ENCODE measurements at regions not wholly inside any gene's neighbourhood (a gene's known extent, or its start where the extent isn't known, plus 50 kb on each side); places are given as distances from the start of the nearest gene placed in this dataset.

- TF ChIP-seq, protein P1, sequence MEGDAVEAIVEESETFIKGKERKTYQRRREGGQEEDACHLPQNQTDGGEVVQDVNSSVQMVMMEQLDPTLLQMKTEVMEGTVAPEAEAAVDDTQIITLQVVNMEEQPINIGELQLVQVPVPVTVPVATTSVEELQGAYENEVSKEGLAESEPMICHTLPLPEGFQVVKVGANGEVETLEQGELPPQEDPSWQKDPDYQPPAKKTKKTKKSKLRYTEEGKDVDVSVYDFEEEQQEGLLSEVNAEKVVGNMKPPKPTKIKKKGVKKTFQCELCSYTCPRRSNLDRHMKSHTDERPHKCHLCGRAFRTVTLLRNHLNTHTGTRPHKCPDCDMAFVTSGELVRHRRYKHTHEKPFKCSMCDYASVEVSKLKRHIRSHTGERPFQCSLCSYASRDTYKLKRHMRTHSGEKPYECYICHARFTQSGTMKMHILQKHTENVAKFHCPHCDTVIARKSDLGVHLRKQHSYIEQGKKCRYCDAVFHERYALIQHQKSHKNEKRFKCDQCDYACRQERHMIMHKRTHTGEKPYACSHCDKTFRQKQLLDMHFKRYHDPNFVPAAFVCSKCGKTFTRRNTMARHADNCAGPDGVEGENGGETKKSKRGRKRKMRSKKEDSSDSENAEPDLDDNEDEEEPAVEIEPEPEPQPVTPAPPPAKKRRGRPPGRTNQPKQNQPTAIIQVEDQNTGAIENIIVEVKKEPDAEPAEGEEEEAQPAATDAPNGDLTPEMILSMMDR (IDR thresholded peaks at IDR 0.05; ENCODE audit: control extremely low read depth in 1 of 3, insufficient read depth in 1 of 3, low read depth in 1 of 3, low read length in 3 of 3): no peak
- TF ChIP-seq EZH2 (IDR thresholded peaks at IDR 0.05; ENCODE audit: low read depth, low read length, severe bottlenecking) (no peak), EP300 (IDR thresholded peaks at IDR 0.05; ENCODE audit: borderline replicate concordance in 1 of 2, low read depth in 2 of 2, low read length in 2 of 2) (no peak), TBP (IDR thresholded peaks at IDR 0.05; ENCODE audit: low read depth, low read length) (no peak), YY1 (IDR thresholded peaks at IDR 0.05; ENCODE audit: low read depth, low read length) (no peak), POLR2A (IDR thresholded peaks at IDR 0.05; ENCODE audit: control extremely low read depth in 1 of 2, low read depth in 2 of 2, low read length in 2 of 2) (no peak), SP2 (IDR thresholded peaks at IDR 0.05; ENCODE audit: low read length) (no peak), JUND (IDR thresholded peaks at IDR 0.05; ENCODE audit: low read length) (no peak), JUN (IDR thresholded peaks at IDR 0.05; ENCODE audit: low read depth, low read length) (no peak), HDAC2 (IDR thresholded peaks at IDR 0.05; ENCODE audit: borderline replicate concordance in 1 of 2, low read depth in 2 of 2, low read length in 2 of 2) (no peak), GTF2F1 (IDR thresholded peaks at IDR 0.05; ENCODE audit: borderline replicate concordance, low read depth, low read length) (no peak)
- TF ChIP-seq, protein P2, sequence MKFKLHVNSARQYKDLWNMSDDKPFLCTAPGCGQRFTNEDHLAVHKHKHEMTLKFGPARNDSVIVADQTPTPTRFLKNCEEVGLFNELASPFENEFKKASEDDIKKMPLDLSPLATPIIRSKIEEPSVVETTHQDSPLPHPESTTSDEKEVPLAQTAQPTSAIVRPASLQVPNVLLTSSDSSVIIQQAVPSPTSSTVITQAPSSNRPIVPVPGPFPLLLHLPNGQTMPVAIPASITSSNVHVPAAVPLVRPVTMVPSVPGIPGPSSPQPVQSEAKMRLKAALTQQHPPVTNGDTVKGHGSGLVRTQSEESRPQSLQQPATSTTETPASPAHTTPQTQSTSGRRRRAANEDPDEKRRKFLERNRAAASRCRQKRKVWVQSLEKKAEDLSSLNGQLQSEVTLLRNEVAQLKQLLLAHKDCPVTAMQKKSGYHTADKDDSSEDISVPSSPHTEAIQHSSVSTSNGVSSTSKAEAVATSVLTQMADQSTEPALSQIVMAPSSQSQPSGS (IDR thresholded peaks at IDR 0.05; ENCODE audit: low read length): no peak
- TF ChIP-seq, protein P3, sequence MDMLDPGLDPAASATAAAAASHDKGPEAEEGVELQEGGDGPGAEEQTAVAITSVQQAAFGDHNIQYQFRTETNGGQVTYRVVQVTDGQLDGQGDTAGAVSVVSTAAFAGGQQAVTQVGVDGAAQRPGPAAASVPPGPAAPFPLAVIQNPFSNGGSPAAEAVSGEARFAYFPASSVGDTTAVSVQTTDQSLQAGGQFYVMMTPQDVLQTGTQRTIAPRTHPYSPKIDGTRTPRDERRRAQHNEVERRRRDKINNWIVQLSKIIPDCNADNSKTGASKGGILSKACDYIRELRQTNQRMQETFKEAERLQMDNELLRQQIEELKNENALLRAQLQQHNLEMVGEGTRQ (IDR thresholded peaks at IDR 0.05; ENCODE audit: low read length): no peak
These were observed 241.7 kb downstream of the SEC14L1 start for GRCh38 chr17:77382356-77382911.
